ENCODE measurements at regions not wholly inside any gene's neighbourhood (a gene's known extent, or its start where the extent isn't known, plus 50 kb on each side); places are given as distances from the start of the nearest gene placed in this dataset.

- in situ Hi-C loops (cut with HindIII; ENCODE audit: low pct_ligation_motif_present, low sequenced_read_pairs), result no loop called here
- TF ChIP-seq CTCF (IDR thresholded peaks at IDR 0.05; ENCODE audit: low read depth, low read length, missing control alignments), result no peak
- no peaks in the 10 kb centered on the region for H3K27me3 ChIP-seq (replicated peaks)
- H3K36me3 ChIP-seq (replicated peaks), result no peaks in the 10 kb centered on the region
- no peak overlapping the region for H3K27ac ChIP-seq
- no peak for DNase-seq
- no peak overlapping the region for H3K4me3 ChIP-seq (ENCODE audit: low read depth, low read length)
These were observed 402.8 kb upstream of the SYT4 start for GRCh38 chr18:43680096-43680495.

- Histone ChIP-seq H3K27ac (no peak overlapping the region), H3K36me3 (replicated peaks) (no peaks in the 10 kb centered on the region), H3K27me3 (replicated peaks) (no peaks in the 10 kb centered on the region), H3K4me3 (ENCODE audit: low read depth, low read length) (no peak overlapping the region)
- DNase-seq, result no peak
- TF ChIP-seq CTCF (IDR thresholded peaks at IDR 0.05; ENCODE audit: low read depth, low read length, missing control alignments), result no peak
- in situ Hi-C loops (cut with HindIII; ENCODE audit: low pct_ligation_motif_present, low sequenced_read_pairs), result no loop called here
These were observed 404.4 kb upstream of the SYT4 start for GRCh38 chr18:43681661-43682060.

GRCh38 chr18:43682196-43682595, 404.9 kb upstream of the SYT4 start:
- no peak overlapping the region for H3K27ac ChIP-seq
- in situ Hi-C loops (cut with HindIII; ENCODE audit: low pct_ligation_motif_present, low sequenced_read_pairs), result no loop called here
- no peaks in the 10 kb centered on the region for H3K36me3 ChIP-seq (replicated peaks)
- DNase-seq, result no peak
- H3K27me3 ChIP-seq (replicated peaks), result no peaks in the 10 kb centered on the region
- no peak overlapping the region for H3K4me3 ChIP-seq (ENCODE audit: low read depth, low read length)
- no peak for TF ChIP-seq CTCF (IDR thresholded peaks at IDR 0.05; ENCODE audit: low read depth, low read length, missing control alignments)

DNA sequence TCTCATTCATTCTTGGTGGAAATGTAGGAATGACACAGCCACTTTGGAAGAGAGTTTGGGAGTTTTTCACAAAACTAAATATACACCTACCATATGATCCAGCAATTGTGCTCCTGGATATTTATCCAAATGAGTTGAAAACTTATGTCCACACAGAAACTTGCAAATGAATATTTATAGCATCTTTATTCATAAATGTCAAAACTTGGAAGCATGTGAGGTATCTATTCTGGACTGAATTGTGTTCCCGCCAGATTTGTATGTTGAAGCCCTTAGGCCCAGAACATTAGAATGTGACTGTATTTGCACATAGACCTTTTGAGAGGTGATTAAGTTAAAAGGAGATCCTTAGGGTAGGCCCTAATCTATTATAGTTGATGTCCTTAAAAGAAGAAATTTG, 409.4 kb upstream of the SYT4 start:
- no peak for TF ChIP-seq CTCF (IDR thresholded peaks at IDR 0.05; ENCODE audit: low read depth, low read length, missing control alignments)
- no peak overlapping the region for H3K27ac ChIP-seq
- no peaks in the 10 kb centered on the region for H3K36me3 ChIP-seq (replicated peaks)
- DNase-seq, result no peak
- no peak overlapping the region for H3K4me3 ChIP-seq (ENCODE audit: low read depth, low read length)
- in situ Hi-C loops (cut with HindIII; ENCODE audit: low pct_ligation_motif_present, low sequenced_read_pairs), result no loop called here
- H3K27me3 ChIP-seq (replicated peaks), result no peaks in the 10 kb centered on the region

DNA sequence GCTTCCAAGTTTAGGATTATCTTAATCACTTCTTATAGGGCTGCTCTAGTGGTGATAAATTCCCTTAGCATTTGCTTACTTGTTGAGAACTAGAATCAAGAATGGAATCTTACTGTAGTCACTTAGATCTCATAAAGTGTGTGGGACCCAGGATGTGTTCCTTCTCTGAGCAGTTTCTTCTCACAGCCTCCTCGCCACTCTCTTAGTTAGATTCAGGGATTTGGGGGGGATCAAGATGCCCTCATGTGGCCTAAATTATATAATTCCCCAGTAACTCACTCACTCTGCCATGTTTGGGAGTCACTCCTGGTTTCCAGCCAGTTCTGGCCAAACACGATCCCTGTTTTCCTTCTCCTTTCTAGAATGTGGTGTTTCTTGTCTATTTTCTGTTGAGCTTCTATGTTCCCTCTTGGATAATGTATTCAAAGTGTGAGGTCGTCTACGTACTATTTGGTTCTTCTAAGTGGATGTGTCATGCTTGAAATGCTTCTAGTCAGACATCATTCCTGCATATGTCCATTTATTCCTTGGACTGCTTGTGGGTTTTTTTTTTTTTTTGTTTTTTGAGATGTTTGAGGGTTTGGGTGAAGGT, 414.9 kb upstream of the SYT4 start:
- Histone ChIP-seq H3K4me3 (ENCODE audit: low read depth, low read length) (no peak overlapping the region), H3K27me3 (replicated peaks) (no peaks in the 10 kb centered on the region), H3K36me3 (replicated peaks) (no peaks in the 10 kb centered on the region), H3K27ac (peak overlapping the region; percentile 32)
- in situ Hi-C loops (cut with HindIII; ENCODE audit: low pct_ligation_motif_present, low sequenced_read_pairs), result no loop called here
- TF ChIP-seq CTCF (IDR thresholded peaks at IDR 0.05; ENCODE audit: low read depth, low read length, missing control alignments), result no peak
- DNase-seq, result peak; percentile 31

DNA sequence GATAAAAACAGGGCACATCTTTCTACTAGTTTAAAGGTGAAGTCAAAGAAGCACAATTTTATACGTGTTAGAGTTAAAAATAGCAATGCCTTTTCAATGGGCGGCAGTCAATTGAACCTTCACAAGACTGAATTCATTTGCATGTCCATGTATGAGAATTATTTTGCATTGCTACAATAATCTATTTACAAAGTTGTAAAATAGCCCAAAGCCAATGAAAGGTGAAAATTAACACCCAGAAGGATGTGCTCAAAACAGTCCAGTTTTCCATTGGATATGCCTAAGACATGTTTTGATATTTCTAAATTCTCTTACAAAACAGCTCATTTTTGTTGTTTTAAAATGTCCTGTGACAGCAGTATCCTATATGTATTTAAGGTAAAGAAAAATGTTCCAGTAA, 425.1 kb upstream of the SYT4 start:
- no peak for DNase-seq
- Histone ChIP-seq H3K27me3 (replicated peaks) (no peaks in the 10 kb centered on the region), H3K36me3 (replicated peaks) (no peaks in the 10 kb centered on the region), H3K4me3 (ENCODE audit: low read depth, low read length) (no peak overlapping the region), H3K27ac (no peak overlapping the region)
- TF ChIP-seq CTCF (IDR thresholded peaks at IDR 0.05; ENCODE audit: low read depth, low read length, missing control alignments), result no peak
- in situ Hi-C loops (cut with HindIII; ENCODE audit: low pct_ligation_motif_present, low sequenced_read_pairs), result no loop called here

Measured in brain microvascular endothelial cell (primary cell).